Epithelial cell of esophagus (primary cell): ENCODE measurements at regions not wholly inside any gene's neighbourhood (a gene's known extent, or its start where the extent isn't known, plus 50 kb on each side); places are given as distances from the start of the nearest gene placed in this dataset.

Experiments used
- DNase-seq: peaks from one replicate; pipeline ENCODE4 v3.0.0; 2010; ENCODE audit warnings: low read depth
- H3K4me3 ChIP-seq: 2 replicates; pipeline ENCODE4 v1.5.1; 2011; ENCODE audit warnings: mild to moderate bottlenecking, low read length, control low read depth
- CTCF ChIP-seq: IDR thresholded peaks from 2 replicates; pipeline ENCODE4 v1.5.1; 2011; ENCODE audit warnings: low read depth, mild to moderate bottlenecking, low read length, control low read depth, inconsistent platforms; ENCODE audit not compliant: insufficient read depth; ENCODE audit errors: missing control alignments

GRCh38 chr20:23157734-23158133, 71.6 kb upstream of the CD93 start:
- no peak for TF ChIP-seq CTCF
- peak; percentile 58 for DNase-seq
- H3K4me3 ChIP-seq, result no peak overlapping the region

- no peak for DNase-seq
- no peak for TF ChIP-seq CTCF
- no peak overlapping the region for H3K4me3 ChIP-seq
Observed at GRCh38 chr20:23156842-23157423, 70.8 kb upstream of the CD93 start.

- no peak for TF ChIP-seq CTCF
- no peak overlapping the region for H3K4me3 ChIP-seq
- peak; percentile 84 for DNase-seq
Observed at GRCh38 chr20:23156170-23156841, 70.2 kb upstream of the CD93 start.

- TF ChIP-seq CTCF, result no peak
- DNase-seq, result peak; percentile 80
- no peak overlapping the region for H3K4me3 ChIP-seq
Observed at GRCh38 chr20:23155141-23155590, 69.0 kb upstream of the CD93 start.

- no peak overlapping the region for H3K4me3 ChIP-seq
- peak; percentile 39 for DNase-seq
- TF ChIP-seq CTCF, result no peak
Observed at GRCh38 chr20:23153696-23154341, 67.7 kb upstream of the CD93 start.

- TF ChIP-seq CTCF, result no peak
- DNase-seq, result no peak
- no peak overlapping the region for H3K4me3 ChIP-seq
Observed at GRCh38 chr20:23152902-23153301, 66.8 kb upstream of the CD93 start.
